Activated gamma-delta T cell treated with anti-CD3 and anti-CD28 coated beads, Interleukin-2, amount 50 U/mL, for 16 hours (primary cell): ENCODE measurements at regions not wholly inside any gene's neighbourhood (a gene's known extent, or its start where the extent isn't known, plus 50 kb on each side); places are given as distances from the start of the nearest gene placed in this dataset.

ENCODE experiments used
- DNase-seq: peaks from one replicate; pipeline ENCODE4 v3.0.0-alpha.2; 2020; ENCODE audit warnings: low read depth

DNA sequence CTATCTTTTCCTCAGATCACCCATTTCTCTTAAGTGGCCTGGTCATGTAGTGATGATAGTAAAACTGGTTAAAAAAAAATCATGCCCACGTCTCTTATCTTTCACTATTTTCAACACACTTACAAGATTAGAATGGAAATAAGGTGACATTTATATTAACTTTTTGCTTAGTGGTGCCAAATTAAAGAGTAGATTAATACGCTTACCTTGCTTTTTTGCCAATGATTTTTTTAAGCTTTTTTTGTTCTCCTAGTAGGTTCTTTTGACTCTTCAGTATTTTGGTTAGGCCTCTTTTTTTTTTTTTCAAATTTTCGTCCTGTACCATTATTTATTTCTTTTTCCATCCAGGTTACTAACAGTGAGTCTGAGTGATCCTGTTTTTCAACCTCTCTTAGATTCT, 147.9 kb downstream of the PTCSC3 start:
- DNase-seq = no peak

DNA sequence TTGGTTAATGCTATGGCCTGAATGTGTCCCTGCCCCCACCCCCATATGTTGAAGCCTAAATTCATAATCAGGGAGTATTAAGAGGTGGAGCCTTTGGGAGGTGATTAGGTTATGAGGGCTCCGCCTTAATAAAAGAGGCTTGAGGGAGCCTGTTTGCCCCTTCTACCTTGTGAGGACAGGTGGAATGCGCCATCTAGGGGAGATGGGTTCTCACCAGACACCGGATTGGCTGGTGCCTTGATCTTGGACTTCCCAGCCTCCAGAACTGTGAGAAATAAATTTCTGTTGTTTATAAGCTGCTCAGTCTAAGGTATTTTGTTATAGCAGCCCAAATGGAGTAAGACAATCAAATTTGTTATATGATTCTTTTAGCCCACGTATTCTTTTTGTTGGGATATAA, 148.3 kb downstream of the PTCSC3 start:
- no peak for DNase-seq

DNA sequence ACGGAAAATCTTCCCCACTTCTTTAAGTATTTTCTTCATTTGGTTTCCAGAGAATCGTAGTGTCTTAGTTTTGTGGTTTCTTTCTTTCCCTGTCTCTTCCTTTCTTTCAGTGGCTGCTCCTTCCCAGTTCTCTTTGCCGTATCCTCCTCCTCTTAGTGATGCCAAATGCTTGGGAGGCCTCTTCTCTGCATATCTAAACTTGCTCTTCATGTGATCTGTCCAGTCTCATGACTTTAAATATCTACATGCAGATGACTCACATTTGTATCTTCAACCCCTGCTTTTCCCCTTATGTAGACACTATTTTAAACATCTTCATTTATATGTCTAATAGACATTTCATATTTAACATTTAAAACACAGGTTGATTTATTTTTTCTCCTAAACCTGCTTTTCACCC, 149.2 kb downstream of the PTCSC3 start:
- no peak for DNase-seq

DNA sequence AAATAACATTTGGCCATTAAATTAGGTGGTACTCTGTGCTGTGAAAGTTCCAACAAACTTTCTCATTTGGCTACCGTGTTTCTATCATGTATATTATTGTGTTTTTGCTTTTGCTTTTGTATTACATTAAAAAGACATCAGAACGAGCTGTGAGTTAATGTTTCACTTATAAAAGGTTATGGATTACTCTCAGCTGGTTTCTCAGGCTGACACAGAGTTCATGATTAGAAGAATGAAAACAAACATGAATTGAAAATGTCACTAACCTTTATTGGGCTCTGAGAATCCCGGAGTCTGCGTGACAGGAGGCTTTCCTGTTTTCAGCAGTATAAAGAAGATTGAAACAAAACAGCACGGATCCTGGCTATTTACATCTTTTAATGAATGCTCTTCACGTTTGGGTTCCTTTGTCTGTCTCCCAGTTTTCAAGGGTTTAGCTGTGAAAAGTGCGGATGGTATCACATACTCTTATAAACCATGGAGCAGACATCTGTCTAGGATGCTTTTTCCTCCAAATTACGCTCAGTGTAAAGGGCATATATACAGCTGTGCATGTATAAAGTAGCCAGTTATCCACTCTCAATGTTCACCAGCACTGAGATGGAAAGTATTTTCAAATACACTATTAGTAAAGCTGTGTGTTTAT, 153.6 kb downstream of the PTCSC3 start:
- no peak for DNase-seq

DNA sequence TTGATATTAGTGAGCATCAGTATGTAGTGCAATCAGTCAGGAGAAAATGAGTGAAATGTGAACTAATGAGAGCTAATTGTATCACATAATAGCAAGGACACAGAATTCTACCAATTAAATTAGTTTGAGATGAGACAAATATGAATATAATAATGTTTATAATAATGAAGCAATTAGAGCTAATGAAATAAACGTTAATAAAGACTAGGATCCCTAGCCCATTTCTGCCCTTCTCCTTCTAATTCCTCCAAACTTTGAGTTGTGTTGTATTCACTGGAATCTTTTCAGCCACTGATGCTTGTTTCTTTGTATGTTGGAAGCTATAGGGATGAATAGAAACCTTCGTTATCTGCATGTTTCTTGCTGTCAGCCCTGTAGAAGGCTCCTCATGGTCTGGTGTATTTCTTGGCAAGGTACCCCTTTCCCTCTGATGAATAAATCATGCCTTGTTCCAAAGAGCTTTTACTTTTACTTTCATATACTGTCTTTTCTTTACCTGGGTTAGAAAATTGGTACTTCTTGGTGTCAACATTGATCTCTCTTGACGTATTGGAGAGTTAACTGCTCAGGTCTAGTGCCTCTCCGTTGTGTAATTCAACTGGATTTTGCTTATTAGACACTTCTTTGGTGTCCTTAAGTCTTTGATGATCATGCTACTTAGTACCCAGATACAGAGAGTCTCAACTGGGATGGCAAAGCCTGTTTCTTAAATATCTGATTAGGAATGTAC, 154.8 kb downstream of the PTCSC3 start:
- DNase-seq = no peak

DNA sequence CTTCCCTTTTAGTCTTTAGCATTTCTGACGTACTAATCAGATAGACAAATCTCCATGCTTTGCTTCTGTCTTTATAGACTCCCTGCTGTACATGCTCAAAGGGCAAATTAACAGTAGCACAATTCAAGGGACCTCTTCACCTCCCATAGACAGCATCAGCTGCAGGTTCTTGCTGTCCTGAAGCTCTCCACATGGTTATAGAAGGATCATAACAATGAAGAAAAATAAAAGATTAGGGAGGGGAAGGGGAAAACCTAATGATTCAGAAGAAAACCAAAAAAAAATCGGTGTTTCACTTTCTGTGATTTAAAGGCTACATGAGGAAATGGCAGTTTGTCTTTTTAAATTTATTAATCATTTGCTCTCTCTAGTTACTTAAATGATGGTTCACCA, 155.5 kb downstream of the PTCSC3 start:
- DNase-seq = no peak

DNA sequence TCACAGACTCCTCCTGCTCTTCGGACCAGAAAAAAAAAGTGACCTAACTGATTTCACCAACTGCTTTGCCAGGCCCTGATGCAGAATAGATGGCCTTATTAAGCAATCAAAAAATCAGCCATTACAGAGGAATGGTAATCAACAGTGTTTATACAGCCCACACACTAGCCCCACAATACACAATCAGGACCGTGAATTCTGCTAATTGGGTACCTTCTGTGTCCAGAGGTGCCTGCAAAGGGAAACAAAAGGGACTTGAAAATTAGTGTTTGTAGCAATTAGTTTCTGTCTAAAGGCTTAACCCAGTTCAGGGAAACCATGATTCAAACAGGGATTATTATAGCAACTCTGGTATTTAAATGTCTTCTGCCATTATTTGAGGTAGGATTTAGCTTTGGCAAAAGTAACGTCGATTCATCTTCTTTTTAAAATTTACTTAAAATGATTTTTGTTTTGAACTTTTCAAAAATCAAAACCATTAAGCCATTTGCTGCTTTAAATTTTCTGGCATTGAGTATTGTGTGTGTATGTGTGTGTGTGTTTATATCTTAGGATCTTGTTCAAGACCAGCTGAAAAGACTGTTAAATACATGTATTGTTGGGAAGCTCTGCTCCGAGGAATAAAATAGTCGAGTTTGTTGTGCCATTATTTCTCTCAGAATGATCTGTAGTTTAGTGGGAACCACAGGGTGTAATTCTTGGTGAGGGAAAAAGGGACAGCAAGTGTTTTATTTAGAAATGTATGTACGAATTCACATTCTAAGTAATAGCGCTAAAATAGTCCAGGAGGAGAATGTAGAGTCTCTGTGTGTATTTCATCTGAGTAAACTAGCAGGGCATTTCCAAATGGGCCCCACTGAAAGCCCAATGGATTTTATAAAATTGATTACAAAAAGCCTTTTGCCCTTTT, 156.1 kb downstream of the PTCSC3 start:
- no peak for DNase-seq

DNA sequence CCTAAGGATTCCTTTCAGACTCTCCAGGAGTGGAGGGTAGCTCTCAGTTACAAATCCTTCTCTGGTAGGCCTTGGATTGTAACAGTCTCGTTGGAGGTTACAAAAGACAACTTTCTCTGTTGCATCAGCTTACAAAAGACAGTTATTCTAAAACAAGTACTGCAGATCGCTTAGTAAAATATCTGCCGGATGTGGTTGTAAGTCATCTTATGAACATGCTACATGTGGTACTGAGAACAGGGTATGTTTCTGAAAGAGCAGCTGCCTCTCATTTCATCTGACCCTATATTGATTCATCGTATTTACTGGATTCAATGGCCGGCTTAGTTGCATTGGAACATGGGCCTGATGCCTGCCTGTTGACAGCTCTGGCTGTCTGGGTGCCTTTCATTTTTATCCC, 157.4 kb downstream of the PTCSC3 start:
- DNase-seq = no peak

DNA sequence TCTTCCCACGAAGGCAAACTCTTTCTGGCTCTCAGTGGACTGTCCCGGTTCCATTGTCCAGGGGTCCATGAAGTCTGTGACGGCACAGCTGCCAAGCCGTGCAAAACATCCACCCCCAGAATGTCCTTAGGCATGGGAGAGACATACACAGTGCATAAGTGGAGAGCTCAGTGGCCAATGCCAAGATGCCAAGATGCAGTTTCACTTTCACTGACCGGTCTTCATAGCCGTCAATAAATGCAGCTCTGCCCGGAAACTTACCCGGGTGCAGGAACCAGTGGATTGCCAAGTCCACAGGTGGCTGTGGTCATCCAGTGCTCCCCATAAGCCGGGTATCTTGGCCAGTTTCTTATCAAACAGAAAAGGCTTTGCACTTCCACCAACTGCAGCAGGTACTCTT, 162.3 kb downstream of the PTCSC3 start:
- no peak for DNase-seq

DNA sequence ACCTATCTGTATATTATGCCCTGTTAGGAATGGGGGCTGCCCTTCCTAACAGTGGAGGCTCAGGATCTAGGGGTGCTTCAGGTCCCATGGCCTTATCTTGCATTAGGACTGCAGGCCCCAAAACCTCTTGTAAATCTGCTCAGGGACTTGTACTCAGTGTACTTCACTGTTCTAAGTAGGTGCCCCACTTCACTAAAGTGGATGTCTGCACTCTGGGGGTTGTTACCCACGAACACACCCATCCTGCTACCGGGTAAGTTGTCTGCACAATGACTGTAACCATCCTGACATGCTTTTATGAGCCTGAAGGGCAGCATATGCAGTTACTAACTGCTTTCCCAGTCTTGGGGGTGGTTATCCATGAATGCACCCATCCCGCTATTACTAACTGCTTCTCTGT, 163.0 kb downstream of the PTCSC3 start:
- DNase-seq = no peak

DNA sequence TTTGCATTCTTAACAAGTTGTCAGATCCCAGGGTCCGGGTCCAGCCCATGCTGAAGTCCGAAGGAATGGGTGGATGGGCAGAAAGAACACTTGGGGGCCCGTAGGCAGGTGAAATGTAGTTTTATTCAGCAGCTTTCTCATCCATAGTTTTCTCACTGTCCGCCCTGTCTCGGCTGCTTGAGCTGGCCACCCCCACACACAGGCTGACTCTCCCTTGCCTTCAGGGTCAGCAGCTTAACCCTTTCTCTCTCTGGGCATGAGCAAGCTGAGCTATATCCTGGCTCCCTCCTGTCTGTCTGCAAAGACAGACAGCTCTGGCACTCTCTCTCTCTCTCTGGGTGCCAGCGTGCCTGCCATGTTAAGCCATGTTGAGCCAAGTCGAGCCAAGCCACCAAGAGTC, 163.9 kb downstream of the PTCSC3 start:
- no peak for DNase-seq

DNA sequence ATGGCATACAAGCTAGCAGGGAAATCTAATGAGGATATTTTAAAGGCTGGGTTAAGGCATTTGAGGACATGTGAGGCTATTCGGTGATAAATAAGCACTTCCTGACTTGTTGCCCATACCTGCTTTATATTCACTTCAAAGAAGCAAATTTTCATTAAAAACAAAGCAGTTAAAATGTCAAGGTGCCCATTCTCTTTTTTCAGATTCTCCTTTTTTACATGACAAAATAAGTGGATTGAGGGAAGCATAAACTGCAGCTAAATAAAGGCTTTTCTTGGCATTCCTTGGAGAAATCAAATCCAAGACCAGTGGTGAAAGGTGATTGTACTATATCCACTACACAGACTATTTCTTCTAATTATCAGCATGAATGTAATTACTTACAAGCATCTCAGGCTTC, 166.9 kb downstream of the PTCSC3 start:
- DNase-seq = no peak

DNA sequence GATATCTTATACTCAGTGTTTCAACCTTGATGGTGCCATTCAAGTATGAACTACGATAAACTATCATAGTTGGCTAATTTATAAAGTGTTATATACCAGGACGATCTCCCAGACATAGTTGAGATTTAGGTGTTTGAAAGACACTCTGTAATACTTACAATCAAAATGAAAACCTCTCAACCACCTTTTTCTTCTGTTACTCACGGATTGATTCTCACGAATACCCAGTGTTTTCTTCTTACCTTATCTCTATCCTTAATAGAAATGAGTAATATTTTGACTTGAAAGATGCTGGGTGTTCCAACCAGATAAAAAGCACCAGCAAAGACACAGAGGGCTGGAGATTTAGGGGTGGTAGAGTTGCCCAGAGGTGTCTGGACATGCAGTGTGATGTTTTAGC, 169.9 kb downstream of the PTCSC3 start:
- no peak for DNase-seq

DNA sequence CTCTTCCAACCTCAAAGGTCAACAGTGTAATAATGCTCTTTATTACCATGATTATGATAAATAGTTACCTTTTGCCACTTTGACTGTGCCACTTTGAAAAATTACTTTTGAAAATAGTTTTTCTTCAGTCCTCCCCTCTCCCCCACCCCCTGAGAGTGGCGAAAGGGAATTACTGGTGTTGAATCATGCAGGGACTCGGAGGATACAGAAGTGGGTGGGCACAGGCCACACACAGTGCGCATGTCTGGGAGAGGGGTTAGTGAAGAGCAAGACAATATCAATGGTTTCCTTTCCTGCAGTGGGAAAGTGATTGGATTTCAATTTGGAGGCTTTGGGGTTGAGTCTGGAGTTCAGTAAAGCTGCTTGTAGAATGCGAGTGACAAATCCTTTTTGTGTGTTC, 170.9 kb downstream of the PTCSC3 start:
- DNase-seq = no peak

DNA sequence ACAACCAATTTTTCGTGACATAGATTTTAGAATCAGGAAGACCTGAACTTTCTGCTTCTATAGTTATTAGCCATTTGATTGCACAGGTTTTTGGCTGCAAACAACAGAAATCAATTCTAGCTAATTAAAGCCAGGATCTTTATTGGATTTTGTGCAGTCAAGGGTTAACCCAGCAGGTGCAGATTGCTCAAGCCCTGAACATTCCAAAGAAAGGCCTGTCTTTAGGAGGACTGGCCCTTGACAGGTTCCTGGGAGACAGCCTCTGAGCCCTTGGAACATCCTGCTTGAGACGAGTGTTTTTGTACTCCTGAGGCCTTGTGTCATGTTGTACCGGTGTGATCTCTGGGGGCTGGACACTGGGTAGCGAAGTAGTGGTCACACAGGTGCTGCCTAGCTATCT, 174.6 kb downstream of the PTCSC3 start:
- no peak for DNase-seq

DNA sequence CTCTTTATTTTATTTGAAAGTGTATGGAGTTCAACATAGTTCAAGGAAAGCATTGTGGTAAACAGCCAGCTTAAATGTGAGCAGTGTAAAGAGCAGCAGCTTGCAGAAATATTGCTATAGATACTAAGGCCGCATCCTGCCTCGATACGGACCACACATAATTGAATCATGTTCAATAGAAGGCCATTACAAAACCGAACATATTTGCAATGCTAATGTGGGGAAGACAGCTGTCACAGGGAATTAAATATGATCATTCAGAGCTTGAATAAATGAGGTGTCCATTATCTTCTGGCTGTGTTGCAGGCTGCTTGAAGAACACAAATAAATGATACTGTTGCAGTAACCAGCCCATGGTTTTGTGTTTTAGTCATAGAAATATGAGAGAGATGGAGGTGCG, 173.2 kb downstream of the BRMS1L start:
- DNase-seq = no peak

DNA sequence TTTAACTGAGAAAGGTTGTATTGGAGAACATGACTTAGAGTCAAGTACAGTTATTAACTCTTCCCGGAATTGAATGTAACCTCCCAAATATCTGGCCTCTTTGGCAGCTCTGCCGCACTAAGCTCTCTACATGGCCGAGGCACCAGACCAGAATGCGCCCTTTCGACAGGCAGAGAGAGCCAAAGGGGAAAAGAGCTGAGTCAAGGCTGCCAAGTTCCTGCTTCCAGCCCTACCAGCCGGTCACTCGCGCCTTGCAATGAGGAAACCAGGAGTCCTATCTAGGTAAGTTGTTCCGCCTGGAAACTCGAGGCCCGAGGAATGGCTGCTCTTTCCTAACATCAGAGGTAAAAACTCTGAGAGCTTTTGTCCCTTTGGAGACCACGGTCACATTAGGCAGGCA, 172.2 kb downstream of the BRMS1L start:
- no peak for DNase-seq

DNA sequence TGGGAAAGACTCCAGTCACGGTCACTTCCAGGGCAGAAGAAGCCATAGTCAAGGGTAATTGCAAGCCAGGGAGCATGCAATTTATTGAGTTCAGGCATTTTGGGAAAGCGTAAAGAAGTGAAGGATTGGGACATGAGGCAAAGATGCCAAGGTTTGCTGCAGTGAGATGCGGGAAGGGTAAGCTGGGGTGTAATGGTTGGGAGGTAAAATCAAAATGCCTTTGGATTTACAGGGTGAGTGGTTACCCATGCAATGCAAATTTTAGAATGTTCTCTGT, 167.5 kb downstream of the BRMS1L start:
- DNase-seq = no peak

DNA sequence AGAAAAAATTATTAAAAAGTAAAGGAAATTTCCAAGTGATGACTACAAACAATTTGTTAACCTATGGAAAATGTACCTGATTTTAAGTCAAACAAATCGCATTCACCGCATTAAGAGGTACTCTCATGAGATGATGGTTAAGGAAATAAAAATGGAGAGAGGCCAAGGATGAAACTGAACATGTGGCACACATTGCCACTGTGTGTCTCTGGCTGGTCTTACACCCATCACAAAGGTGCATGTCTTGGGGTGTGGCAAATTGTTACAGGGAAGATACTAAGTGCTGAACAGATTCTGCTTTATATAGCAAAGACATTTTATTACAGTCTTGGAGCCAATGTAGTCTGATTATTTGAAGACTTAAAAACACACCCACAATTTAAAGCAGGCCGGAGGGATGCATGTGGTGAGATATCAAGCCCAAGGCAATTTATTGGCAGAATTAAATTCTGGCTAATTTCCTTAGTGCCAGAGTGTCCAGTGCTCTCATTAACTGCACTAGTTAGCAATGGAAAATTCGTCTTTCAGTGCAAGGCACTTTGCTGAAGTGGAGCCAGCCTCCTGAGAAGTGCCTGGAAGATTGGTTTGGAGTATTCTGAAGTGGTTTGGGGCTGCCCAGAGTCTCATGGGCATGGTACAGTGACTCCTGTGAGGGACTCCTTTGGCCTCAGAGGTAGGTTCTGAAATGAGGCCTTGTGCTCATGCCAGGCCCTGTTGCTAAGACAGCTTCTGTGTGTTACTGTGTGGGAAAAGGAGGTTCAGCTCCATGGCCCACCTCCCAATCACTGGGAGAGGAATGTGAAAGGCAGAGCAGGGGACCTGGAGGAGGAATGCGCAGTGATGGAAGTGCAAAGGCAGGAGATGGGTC, 166.9 kb downstream of the BRMS1L start:
- no peak for DNase-seq

DNA sequence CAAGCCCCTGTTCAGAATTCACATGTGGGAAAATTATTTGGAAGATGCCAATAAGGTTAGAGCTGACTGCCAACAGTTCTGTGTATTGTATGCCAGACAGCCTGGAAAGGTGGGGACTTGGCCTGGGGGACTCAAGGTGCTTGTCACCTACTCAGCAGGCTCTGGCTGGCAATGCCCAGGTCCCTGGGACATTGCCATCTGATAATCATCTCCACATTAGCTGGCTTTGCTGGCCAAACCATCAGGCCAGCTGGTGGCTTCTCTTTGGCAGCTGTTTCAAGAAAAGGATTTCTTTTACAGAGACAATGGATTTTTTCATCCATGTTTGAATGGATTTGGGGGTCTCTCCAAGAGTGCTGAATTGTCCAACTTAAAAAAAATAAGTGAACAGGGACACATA, 165.2 kb downstream of the BRMS1L start:
- DNase-seq = no peak

DNA sequence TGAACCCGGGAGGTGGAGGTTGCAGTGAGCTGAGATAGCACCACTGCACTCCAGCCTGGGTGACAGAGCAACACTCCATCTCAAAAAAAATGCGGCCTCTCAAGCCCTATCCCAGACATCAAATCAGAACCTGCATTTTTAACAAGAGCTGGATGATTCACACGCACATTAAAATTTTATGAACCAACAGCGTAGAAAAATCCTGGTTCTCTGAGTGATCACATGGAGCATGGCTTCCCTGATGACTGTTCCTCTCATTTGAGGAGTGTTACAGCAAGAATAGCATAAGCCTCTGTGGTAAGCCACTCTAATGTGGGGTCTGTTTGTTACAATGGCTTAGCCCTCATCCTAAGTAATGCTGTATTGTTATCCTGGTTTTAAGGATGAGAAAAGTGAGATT, 163.6 kb downstream of the BRMS1L start:
- DNase-seq = no peak

DNA sequence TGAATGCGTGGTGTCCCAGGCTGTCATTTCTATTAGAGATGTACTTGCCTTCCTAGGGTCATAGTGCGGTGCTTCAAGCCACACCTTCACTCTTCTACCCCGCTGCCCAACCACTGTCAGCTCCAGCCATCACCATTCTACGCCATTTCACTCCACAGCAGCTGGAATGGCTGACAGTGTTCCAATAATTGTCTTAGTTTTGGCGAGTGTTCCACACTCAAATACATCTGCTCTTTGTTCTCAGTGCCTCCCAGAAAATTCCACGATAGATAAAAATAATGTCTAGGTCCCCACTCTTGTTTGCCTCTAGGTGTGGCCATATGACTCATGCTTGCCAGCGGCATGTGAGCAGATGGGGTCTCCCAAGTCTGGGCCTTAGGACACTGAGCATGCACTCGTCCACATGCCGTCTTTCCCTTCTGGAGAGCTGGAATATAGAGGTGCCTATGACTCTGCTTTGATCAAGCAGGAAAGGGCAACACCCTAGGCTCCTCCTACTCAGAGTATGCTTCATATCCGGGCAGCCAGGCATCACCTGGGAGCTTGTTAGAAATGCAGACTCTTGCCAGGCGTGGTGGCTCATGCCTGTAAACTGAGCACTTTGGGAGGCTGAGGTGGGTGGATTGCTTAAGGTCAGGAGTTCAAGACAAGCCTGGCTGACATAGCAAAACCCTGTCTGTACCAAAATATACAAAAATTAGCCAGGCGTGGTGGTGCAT, 163.0 kb downstream of the BRMS1L start:
- DNase-seq = no peak
